Ovary (tissue), 3 donors: ENCODE measurements at regions not wholly inside any gene's neighbourhood (a gene's known extent, or its start where the extent isn't known, plus 50 kb on each side); places are given as distances from the start of the nearest gene placed in this dataset.

Source experiments
- CTCF ChIP-seq, 3 donors: fragments of 450-650 bp in 2 of 3; fragments of 200-600 bp in 1 of 3; IDR thresholded peaks; one replicate each; pipeline versions ENCODE4 v1.5.1 to v1.8.0; 2016 to 2022; ENCODE audit warnings: antibody characterized with exemption in 3 of 3, mild to moderate bottlenecking in 1 of 3
- POLR2A ChIP-seq: fragments of 450-650 bp; IDR thresholded peaks from one replicate; pipeline ENCODE4 v1.6.1; 2017; ENCODE audit warnings: antibody characterized with exemption, mild to moderate bottlenecking, moderate library complexity
- donor health status: DM: no; HTN: no; CAD: no.

GRCh38 chr2:13104723-13105122 is 388.0 kb downstream of the TRIB2 start:
- TF ChIP-seq CTCF (IDR thresholded peaks at IDR 0.05) (no peak), POLR2A (no peak)
